ENCODE measurements at regions not wholly inside any gene's neighbourhood (a gene's known extent, or its start where the extent isn't known, plus 50 kb on each side); places are given as distances from the start of the nearest gene placed in this dataset.
"Not testable (repeated sequence)": the region's sequence is repeated elsewhere in the genome, so short reads cannot be mapped to it uniquely, and the experiment has no call there.

DNA sequence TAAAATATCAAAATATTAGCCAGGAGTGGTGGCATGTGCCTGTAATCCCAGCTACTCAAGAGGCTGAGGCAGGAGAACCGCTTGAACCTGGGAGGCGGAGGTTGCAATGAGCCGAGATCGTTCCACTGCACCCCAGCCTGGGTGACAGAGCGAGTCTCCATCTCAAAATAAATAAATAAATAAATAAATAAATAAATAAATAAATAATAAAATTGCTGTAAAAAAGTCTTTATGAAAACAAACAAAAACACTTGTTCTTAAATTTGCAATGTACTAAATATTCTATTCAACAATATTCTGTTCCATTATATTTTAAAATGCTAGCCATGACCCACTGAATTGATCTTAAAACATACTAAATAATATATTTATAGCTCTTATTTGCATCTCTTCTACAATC, 632.3 kb upstream of the RGS18 start:
- DNase-seq = not testable (repeated sequence)

DNA sequence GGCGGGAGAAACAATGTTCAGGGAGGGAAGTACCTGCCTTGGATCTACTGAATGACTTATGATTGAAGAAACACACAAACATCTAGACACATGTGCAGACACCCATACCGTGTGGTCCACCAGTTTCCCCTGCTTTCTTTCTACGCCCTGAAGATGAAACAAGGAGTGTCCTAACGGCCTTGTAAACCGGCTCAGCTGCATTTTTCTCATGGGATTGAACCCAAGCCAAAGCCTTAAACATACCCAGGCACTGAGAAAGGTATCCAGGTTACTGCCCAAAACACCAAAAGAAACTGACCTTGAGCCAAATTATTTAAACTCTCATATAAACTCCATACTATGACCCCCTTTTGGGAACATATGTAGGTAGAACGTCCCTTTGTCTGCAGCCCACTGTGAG, 630.0 kb upstream of the RGS18 start:
- DNase-seq = no peak

DNA sequence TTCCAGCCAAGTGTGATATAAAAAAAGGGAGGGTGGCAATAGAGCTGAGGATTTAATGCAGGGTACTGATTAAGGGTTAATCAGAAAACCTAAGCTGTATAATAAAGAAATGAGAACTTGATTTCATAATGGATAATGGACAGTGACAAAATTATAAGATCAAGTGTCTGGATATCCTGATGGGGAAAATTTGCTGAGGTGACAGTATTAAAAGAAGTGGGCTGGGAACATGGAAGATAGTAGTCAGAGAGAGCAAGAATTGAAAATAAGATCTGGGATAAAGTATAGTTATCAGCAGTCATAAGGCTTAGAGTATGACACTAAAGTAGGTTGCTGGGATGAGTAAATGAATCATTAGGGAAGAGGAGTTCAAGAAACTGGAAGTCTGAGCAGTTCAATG, 627.3 kb upstream of the RGS18 start:
- no peak for DNase-seq

DNA sequence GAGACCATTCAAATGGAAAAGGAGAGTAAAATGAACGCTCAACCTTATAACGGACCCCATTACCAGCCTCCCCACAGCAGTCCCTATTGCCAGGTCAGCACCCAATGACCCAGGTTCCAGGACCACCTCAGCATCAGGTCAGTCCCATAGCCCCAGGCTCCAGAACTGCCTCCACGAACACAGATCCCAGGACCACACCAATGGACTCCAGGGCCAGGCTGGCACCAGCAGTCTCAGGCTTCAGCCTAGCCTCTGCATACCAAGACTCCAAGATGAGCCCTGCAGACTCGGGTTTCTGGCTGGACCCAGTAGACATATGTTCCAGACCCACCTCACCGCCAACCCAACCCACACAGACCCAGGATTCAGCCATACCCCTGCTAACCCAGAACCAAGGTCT, 625.0 kb upstream of the RGS18 start:
- no peak for DNase-seq

DNA sequence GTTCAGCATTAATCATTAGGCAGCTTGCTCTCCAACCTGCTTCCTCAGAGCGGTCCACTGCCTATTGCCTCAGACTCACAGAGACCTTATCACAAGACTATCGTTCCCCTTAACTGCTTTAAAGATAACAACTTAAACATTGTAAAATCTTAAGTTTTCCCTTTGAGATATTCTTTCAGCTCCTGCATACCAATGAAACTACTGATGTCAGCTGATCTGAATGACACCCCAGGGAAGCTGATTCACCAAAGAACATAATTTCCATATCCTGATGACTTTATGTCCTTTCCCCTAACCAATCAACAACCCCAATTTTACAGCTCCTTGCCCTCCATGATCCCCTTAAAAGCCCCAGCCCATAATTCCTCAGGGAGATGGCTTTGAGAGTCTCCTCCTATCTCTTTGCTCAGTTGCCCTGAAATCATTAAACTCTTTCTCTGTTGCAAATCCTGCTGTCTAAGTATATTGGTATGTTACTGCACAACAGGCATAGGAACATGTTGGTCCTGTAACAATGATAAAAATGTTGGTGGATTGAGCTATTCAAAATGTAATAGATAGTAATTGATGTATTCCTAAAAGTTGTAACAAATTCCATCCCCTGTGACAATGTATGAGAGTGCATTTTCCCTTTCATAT, 621.4 kb upstream of the RGS18 start:
- no peak for DNase-seq

DNA sequence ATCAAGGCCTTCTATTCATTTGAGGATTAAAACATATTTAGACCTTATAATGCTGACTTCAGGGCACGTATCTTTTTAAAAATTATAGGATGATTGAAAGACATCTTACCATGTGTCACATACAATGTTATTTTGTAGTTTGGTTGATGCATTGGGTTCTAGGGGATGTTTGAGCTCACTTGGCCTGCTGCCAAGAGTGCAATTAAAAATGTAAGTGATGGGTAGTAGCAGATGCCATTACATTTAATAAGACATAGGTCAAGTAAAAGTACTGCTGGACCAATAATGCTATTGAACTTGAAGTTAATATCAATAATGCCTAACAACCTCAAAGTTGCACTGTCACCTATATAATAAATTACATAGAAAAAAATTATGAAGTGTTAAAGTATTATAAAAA, 616.5 kb upstream of the RGS18 start:
- no peak for DNase-seq

DNA sequence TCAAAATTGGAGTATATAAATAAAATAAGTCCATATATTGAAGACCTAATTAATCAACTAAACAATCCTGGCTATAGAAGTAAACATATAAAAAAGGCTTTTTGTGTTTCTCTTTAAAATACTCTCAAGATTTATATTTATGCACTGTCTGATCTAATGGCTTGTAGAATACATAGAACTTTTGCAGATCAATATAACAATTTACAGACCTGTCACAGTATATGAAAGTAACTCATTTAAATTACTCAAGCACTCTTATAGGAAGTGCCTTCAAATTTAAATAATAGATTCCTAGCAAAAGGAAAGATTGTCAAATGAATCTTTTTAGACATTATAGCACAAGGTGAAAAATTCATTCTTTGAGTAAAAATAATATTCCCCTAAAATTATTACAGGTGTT, 615.8 kb upstream of the RGS18 start:
- DNase-seq = no peak

DNA sequence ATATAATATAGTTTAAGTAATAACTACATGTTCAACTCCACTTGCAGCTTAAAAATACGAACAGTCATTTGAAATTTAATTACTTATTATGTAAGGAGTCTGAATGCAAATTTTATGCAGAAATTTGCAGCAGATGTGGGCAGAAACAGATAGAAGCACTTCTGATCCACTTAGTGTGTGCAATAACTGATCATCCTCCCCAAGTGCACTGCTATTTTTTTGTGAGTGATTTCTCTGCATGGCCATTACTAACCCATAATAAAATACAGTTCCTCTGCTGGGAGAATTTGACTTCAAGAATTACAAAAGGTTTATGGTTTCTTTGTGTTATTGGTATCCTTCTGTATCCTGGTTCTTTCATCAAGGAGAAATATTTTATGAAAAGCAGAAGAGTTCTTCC, 611.5 kb upstream of the RGS18 start:
- no peak for DNase-seq

DNA sequence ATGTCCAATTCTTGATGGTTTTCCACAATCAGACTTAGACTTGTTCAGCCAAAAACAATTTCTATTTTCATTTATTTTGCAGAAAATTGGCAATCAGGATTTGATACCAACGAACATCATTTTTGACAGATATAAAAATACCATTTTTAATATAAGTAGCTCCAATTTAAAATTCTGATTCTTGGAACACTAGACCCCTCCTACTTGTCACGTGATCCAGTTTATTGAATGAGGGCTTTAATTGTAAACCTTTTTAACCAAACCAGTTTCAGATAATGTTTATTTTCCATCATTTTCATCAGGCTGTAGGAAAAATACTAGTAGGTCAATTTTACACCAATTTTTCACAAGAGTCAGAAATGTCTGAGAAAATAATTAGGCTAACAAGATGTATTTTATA, 607.2 kb upstream of the RGS18 start:
- no peak for DNase-seq

DNA sequence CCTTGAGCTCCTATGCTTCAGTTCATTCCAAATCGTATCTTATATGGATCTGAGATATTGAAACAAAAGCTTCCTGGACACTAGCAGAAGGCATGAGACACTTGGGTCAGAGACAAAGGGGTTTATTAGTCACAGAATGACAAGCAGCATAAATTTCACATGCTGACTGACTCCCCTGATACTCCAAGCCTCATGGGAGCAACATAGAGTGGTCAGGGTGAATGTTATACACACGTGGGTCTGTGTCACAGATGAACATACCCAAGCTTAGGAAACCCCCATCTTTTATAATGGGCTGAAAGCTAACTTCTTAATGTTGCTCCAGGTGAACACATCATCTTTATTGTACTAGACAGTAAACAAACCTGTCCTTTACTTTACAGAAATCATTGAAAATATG, 599.9 kb upstream of the RGS18 start:
- no peak for DNase-seq

DNA sequence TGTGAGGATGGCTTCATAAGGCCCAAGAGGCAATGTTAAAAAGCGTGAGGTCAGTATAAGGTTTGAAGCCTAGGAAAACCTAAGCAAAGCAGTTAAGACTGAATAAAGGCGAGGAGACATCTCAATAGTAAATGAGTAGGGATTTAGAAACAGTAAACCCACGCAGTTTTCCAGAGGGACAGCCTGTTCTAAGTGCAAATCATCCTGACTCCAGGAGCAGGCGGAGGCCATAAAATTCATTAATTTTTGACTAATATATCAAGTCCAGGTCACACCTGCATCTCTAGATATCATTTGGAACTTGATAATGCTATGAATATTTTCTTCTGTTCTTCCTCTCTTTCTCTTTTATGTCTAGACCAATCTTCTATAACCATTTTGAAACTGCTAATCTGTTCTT, 597.0 kb upstream of the RGS18 start:
- no peak for DNase-seq

DNA sequence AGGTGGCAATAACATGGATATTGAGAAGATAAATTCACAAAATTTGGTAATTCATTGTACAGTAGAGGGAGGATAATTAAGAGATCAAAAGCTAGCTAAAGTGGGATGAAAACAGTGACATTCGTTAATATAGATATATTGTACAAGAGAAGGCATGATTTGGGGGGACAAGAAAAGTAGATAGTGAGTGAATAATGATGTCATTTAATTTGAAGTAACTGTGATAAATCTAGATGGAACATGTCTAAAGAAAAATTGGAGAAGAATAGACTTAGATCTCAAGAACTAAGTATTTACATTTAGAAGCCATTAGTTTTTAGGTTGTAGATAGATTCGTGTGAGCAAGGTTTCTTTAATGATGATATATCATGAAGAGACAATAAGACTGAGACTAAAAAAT, 594.0 kb upstream of the RGS18 start:
- DNase-seq = no peak

DNA sequence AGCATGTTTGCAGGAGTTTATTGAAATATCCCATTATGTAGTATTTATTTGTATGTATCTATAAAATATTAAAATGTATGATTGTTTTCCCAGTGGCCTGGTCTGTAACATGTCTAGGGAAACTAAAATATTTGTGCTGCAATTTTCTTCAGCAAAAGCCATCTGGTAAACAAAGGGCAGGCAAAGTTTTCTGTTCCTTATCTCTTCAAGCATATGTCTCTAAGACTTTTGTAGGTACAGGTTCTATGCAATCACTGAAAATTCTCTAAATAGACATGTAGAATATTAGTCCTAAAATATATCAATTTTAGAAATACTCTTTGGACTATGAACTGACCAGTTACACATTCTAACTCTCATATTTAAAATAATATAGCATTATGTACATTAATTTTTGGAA, 585.8 kb upstream of the RGS18 start:
- DNase-seq = no peak

DNA sequence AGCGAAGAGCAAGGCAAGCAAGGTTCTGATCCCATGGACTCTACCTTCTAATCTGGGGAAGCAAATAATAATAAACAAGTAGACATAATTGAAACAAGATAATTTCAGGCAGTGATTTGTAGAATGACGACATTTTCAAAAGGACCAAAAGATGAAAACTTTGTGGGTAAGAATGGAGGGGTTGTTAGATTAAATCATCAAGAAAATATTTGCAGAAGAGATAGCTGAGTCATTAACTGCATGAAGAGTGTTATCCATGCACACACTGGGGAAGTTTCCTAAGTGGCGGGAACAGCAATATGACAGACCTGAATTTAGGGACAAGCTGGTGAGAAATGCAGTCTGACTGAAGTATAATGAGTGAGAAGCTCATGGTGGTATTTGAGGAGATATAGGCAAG, 583.1 kb upstream of the RGS18 start:
- peak; percentile 37 for DNase-seq

DNA sequence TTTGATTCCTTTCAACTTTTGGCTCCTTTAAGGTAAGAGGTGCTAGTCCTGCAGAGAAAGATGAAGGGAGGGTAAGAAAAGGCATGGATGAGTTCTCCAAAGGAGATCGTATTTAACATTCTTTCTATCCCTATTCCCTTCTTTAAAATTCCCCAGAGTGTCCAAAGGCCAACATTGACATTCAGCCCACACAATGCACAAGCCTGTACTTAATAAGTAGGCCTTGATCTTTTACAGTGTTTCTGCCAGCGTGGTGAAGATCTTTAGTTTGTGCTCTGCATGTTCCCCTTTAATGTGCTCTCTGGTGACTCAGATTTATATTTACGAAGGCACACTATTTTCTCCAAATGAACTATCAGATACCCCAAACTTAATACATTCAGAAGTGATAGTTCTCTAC, 582.5 kb upstream of the RGS18 start:
- DNase-seq = no peak

DNA sequence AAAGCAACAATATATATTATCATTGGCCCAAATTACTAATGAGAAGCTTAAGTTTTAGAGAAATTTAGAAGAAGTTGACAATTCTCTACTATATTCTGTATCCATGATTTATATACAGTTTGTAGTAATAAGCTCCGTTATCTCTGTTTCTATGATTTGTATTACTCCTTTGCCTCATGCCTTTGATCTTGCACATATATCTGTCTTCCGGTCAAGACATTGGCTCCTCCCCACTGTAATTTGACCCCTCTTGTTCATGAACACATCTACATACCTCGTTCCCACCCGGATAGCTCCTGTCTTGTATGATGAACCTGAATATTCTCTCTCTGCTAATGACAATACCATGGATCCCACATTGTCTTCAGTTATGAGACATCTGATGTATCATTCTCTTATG, 581.0 kb upstream of the RGS18 start:
- no peak for DNase-seq

DNA sequence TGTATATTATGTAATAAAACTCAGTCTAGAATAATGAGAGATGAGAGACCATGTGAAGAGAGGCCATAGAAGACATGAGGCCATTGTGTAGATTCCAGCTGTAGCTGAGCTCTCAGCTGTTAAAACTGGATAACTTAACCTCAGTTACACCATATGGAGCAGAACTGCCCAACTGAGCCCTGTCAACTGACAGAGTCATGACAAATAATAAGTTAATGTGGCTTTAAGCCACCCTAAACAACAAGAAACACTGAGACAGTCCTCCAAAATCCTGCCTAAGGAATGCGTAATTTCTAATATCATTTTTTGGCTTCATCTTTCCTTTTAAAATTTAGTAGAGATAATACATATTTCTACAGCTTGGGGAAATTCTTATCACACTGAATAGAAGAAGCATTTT, 580.0 kb upstream of the RGS18 start:
- DNase-seq = no peak

DNA sequence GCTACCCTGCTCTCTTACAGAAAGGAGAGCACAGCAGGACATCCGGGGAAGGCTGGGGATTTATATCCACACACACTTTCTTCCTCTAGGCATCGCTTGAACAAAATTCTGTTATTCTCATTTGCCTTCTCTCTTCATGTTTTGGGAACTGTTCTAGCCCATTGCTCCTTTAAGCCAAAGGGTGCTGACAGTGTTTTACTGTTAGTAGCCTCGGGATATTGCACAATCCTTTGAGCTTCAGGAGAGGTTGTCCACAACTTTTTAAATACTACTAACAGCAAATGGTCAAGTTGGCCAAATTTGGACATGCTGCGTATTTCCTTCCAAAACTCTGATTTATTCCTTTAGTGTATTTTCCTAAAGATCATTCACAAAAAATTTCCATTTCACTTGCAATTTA, 579.2 kb upstream of the RGS18 start:
- no peak for DNase-seq

DNA sequence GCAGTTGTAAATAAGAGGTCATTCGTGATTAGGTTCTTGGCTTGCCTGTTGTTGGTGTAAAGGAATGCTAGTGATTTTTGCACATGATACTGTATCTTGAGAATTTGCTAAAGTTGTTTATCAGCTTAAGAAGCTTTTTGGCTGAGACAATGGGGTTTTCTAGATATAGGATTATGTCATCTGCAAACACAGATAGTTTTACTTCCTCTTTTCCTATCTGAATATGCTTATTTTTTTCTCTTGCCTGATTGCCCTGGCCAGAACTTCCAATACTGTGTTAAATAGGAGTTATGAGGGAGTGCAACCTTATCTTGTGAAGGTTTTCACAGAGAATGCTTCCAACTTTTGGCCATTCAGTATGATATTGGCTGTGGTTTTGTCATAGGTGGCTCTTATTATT, 576.1 kb upstream of the RGS18 start:
- no peak for DNase-seq

DNA sequence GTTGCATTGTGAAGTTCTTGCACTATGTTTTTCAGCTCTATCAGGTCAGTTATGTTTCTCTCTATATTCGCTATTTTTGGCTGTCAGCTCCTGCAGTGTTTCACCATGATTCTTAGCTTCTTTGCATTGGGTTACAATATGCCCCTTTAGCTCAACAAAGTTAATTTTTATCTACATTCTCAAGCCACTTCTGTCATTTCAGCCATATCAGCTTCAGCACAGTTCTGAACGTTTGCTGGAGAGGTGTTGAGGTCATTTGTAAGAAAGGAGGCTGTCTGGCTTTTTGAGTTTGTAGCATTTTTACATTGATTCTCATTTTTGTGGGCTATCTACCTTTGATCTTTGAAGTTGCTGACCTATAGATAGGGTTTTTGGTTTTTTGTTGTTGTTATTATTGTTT, 573.2 kb upstream of the RGS18 start:
- no peak for DNase-seq

DNA sequence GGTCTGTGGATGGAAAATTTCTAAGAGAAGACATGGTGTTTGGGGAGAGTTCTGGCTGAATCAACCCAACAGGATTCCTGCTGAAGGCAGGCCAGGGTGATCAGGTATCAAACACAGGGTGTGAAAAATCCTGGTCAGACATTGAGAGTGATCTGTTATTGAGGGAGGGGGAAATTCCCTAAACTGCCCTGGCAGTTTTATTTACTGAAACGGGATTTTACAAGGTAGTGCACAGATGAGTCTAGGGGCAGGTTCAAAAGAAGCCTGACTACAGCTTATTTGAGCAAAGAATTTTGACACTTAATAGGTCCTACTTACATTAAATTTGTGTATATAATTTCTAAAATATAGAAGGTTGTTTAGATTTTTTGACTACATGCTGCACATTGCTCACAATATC, 569.4 kb upstream of the RGS18 start:
- no peak for DNase-seq

DNA sequence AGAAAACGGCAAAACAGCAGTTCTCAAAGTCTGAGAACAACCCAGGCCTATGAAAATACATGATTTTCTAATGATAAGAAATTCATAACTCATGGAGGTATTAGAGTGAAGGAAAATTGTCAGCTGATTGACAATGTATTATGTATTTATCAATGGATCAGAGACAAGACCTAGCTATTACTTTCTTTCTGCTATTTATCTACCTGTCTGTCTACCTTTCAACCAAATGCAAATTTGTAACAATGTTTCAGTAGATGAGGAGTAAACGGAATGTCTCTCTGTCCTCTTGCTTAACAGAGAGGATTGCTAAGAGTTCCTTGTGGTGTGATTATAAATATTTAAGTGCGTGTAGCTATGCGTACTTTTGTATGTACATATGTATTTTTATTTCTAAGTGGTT, 568.7 kb upstream of the RGS18 start:
- no peak for DNase-seq

DNA sequence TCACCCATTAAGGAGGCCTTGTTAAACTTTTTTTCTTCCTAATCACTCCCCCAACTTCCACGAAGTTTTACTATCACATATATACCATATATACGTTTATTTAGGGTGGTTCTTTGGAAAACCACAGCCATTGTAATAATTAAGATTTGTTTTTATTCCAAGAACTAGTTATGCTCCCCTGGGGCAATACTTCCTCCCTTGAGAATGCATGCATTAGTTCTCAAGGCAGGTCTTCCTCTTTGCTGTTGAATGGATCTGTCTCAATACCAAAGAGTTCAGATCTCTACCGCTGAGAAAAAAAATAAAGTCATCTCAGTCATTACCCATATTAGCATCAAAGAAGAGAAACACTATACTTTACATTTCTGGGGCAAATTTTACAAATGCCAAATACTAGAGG, 567.7 kb upstream of the RGS18 start:
- no peak for DNase-seq

DNA sequence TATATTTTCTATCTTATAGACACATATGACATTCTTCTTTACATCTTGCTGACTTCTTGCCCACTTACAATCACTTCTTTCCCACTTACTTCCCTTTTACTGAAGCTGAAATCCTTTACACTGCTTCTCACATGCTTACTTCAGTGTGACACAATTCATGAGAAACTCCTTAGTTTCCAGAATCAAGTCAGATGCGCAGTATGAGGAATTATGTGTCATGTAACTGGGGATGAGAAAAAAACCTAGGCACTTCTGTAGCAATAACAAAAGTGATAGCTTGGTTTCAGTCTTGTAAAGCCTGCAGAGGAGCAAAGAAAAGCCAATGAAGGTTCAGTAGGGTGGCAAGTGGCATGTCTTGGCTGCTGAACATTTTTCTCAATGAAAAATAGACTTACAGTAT, 566.2 kb upstream of the RGS18 start:
- DNase-seq = no peak

DNA sequence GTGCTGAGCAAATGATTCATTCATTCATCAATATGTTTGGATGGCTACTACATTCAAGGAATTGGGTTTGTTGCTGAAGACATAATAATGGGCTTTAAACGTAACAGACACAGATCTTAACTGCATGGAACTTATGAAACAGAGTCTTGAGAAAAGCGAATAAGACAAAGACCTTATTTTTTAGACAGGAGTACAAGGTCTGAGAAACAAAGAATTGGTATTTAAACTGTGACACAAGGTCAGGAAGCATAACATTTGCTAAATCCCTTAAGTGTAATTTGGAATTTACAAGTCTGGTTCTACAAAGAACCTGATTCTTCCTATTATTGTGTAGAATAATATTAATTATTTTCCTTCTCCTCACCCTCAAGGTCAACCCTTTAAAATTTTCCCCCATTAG, 565.4 kb upstream of the RGS18 start:
- DNase-seq = no peak

DNA sequence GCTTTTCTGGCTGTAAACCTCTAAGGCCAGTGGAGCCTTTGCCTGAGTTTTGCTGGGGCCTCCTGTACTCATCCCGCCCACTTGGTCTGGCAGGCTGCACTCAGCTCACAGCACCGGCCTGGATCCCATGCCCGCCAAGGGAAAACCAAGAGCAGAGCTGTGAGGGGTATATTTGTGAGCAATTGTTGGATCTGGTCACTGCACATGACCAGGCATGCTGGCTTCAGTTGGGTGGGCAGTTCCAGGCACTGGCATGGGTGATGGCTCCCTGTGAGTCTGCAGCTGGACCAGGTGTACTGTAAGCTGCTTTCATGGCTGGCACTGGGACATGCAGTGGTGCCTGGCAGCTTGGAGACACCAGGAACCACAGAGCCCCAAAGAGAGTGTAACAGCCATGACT, 563.1 kb upstream of the RGS18 start:
- no peak for DNase-seq
